ENCODE measurements at regions not wholly inside any gene's neighbourhood (a gene's known extent, or its start where the extent isn't known, plus 50 kb on each side); places are given as distances from the start of the nearest gene placed in this dataset.

DNA sequence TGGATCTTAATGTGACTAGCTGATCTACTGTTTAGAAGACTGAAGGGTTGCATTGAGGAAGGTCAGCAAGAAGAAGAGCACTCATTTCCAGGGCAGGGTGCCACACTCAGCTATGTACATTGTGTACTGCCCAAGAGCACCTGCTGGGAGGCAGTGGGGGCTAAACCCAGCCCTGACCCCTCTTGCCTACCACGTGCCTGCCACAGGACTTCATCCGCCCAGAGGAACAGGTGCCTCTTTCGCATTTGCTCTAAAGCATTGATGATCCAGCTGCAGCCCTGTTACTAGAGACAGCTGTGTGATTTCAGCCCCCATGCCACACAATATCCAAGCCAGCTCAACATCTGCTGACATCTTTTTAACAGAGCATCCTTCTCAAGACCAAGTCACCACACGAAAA, 341.8 kb downstream of the LMX1A start:
- H3K4me1 ChIP-seq (ENCODE audit: insufficient read depth, low read length), result no peaks in the 10 kb centered on the region
- WGBS, result 87% methylated on average over 4 of the region's 4 CpGs

DNA sequence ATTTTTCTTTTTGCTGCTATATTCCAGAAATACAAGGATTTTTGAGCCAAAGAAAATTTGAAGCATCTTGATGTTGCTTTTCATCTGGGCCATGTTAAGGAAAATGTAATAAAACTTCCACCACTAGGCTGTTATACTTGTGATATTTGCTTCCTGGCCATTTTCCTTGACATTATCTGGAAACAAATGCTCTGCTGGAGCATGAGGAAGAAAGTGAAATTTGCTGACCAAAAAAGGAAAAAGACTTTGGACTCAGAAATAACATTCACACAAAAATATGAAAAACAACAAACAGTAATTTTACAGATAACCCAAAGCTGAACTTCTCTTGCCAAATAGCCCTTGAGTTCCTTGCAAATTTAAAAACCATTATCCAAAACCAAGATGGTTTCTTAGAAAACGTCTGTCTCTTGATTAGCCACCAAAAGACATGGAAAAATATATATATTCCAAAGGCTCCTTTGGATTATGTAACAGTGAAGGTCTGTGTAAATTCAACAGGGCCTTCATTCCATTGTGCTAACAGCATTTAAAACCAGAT, 344.5 kb downstream of the LMX1A start:
- no peaks in the 10 kb centered on the region for H3K27me3 ChIP-seq (ENCODE audit: insufficient read depth, low read length)
- H3K27ac ChIP-seq (ENCODE audit: low read depth, low read length), result no peak overlapping the region
- no peak overlapping the region for H3K4me3 ChIP-seq (ENCODE audit: low read length)
- no peaks in the 10 kb centered on the region for H3K9me3 ChIP-seq (ENCODE audit: insufficient read depth, low read depth, low read length)
- WGBS, result 89% methylated on average over 1 of the region's 1 CpG
- H3K36me3 ChIP-seq (ENCODE audit: insufficient read depth, low read length), result no peaks in the 10 kb centered on the region
- H3K9ac ChIP-seq (ENCODE audit: low read depth, low read length), result no peak overlapping the region
- no peaks in the 10 kb centered on the region for H3K4me1 ChIP-seq (ENCODE audit: insufficient read depth, low read length)

More for the DNA sequence above, 341.8 kb downstream of the LMX1A start:
- H3K27ac ChIP-seq (ENCODE audit: low read depth, low read length), result no peak overlapping the region
- no peaks in the 10 kb centered on the region for H3K27me3 ChIP-seq (ENCODE audit: insufficient read depth, low read length)
- no peaks in the 10 kb centered on the region for H3K36me3 ChIP-seq (ENCODE audit: insufficient read depth, low read length)
- H3K9ac ChIP-seq (ENCODE audit: low read depth, low read length), result no peak overlapping the region
- H3K4me3 ChIP-seq (ENCODE audit: low read length), result no peak overlapping the region
- no peaks in the 10 kb centered on the region for H3K9me3 ChIP-seq (ENCODE audit: insufficient read depth, low read depth, low read length)

DNA sequence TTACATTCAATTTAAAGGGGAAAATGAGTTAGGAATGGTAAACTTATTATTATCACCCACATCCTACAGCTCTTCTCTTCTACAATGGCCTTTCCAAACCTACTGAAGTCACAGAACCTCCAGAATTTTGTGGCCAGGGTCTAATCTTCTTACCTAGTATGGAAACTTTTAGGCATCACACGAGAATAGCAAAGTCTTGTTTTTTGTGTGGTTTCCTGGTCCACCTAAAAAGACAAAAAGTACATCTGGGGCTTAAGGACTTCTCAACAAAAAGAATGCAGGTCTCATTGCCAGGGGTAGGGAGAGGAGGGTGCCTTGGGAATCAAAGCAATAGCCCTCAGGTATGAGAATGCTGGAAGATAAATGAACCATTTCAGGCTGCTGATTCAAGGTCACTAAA, 345.3 kb downstream of the LMX1A start:
- Histone ChIP-seq H3K27ac (ENCODE audit: low read depth, low read length) (no peak overlapping the region), H3K9ac (ENCODE audit: low read depth, low read length) (no peak overlapping the region), H3K36me3 (ENCODE audit: insufficient read depth, low read length) (no peaks in the 10 kb centered on the region), H3K9me3 (ENCODE audit: insufficient read depth, low read depth, low read length) (no peaks in the 10 kb centered on the region), H3K4me3 (ENCODE audit: low read length) (no peak overlapping the region), H3K4me1 (ENCODE audit: insufficient read depth, low read length) (no peaks in the 10 kb centered on the region), H3K27me3 (ENCODE audit: insufficient read depth, low read length) (no peaks in the 10 kb centered on the region)
- 92% methylated on average over 1 of the region's 1 CpG for WGBS

DNA sequence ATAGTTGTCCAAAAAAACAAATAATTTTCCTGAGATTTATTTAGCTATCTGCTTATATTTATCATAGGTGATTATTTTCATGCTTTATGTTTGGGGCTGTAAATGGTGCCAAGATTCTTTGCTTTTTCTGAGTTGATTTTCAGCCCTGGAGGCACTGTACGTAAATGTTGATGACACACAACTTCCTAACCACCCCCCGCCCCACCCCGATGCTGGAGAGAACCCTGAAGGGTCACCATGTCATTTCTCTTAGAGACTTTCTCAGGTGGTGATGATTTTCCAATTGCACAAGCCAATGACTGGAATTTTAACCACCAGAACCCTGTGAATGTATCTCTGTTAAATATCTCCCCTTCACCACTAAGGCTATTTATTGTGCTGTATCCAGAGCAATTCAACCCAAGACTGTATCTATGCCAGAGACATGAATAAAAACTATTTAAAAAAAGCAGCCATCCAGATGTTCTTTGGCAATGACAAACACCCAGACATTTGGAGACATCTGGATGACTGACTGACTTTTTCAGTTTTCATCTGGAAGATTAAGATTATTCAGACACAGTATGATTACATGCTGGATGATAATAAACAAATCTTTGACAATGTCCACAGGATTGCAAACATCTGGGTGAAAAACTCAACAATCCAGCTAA, 346.0 kb downstream of the LMX1A start:
- Histone ChIP-seq H3K27me3 (ENCODE audit: insufficient read depth, low read length) (no peaks in the 10 kb centered on the region), H3K4me3 (ENCODE audit: low read length) (no peak overlapping the region), H3K9me3 (ENCODE audit: insufficient read depth, low read depth, low read length) (no peaks in the 10 kb centered on the region), H3K36me3 (ENCODE audit: insufficient read depth, low read length) (no peaks in the 10 kb centered on the region), H3K4me1 (ENCODE audit: insufficient read depth, low read length) (no peaks in the 10 kb centered on the region), H3K27ac (ENCODE audit: low read depth, low read length) (no peak overlapping the region), H3K9ac (ENCODE audit: low read depth, low read length) (no peak overlapping the region)
- 56% methylated on average over 3 of the region's 3 CpGs for WGBS

DNA sequence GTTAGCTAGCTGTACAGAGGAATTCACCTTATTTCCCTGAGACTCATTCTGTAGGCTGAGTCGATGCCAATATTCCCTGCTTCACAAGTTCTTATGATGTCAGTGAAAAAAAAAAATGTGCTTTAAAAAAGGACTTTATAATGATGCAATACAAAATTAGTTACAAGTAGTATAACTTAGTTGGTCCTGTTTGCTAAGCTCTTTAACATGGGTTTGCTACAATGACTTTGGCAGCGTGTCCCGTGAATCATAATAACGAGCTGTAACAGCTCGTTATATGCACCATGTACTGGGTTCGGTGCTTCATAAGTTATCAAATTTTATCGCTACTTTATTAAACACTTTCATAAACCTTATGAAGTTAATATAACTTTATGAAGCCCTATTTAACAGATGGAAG, 349.7 kb downstream of the LMX1A start:
- no peak overlapping the region for H3K9ac ChIP-seq (ENCODE audit: low read depth, low read length)
- no peak overlapping the region for H3K27ac ChIP-seq (ENCODE audit: low read depth, low read length)
- no peaks in the 10 kb centered on the region for H3K27me3 ChIP-seq (ENCODE audit: insufficient read depth, low read length)
- H3K4me3 ChIP-seq (ENCODE audit: low read length), result no peak overlapping the region
- H3K9me3 ChIP-seq (ENCODE audit: insufficient read depth, low read depth, low read length), result no peaks in the 10 kb centered on the region
- 94% methylated on average over 7 of the region's 7 CpGs for WGBS
- no peaks in the 10 kb centered on the region for H3K36me3 ChIP-seq (ENCODE audit: insufficient read depth, low read length)
- no peaks in the 10 kb centered on the region for H3K4me1 ChIP-seq (ENCODE audit: insufficient read depth, low read length)

DNA sequence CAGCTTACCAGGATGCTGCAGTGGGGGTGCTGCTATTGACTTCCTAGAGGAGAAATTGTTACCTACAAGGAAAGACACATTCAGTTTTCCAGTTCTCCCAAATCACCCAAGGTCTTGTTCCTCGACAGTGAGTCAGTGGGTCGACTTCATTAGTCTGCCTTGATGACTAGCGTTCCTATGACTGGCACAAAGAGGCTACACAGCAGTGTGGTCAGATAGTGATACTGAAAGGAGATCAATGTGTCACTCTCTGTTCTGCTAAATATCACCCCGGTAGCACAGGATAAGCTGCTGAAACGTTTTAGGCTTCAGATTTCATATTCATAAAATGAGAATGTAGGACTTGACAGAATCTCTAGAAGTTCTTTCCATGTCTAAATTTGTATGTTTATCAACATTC, 357.4 kb downstream of the LMX1A start:
- H3K27me3 ChIP-seq (ENCODE audit: insufficient read depth, low read length), result peaks cover 6% of the 10 kb centered on the region
- H3K9me3 ChIP-seq (ENCODE audit: insufficient read depth, low read depth, low read length), result no peaks in the 10 kb centered on the region
- H3K9ac ChIP-seq (ENCODE audit: low read depth, low read length), result no peak overlapping the region
- H3K4me3 ChIP-seq (ENCODE audit: low read length), result no peak overlapping the region
- WGBS, result 81% methylated on average over 5 of the region's 5 CpGs
- no peak overlapping the region for H3K27ac ChIP-seq (ENCODE audit: low read depth, low read length)
- H3K4me1 ChIP-seq (ENCODE audit: insufficient read depth, low read length), result no peaks in the 10 kb centered on the region
- H3K36me3 ChIP-seq (ENCODE audit: insufficient read depth, low read length), result no peaks in the 10 kb centered on the region

DNA sequence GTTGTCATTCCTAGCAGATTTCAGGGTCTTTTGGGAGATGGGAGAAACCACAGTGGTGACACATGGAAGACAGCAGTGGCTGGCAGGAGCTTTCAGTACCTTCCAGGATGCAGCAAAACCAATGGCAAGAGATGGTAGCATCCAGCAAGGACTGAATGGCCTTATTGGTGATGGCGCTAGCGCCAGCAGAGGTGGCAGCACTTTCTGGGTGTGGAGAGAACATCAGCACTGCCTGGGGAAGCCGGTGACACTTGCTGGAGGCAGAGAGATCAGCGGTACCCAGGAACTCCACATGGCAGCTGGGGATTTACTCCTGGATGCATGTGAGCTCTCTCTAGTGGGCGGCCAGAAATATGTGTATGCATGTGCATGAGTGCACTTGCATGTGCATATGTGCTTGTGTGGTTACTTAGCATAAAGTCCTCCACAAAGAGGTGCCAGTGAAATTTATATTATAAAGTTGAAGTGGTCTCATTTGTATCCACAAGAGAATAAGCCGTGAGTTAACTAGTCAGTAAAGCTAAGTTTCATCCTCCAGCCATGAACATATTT, 364.7 kb downstream of the LMX1A start:
- no peak overlapping the region for H3K4me3 ChIP-seq (ENCODE audit: low read length)
- H3K27ac ChIP-seq (ENCODE audit: low read depth, low read length), result no peak overlapping the region
- H3K9ac ChIP-seq (ENCODE audit: low read depth, low read length), result no peak overlapping the region
- 93% methylated on average over 6 of the region's 6 CpGs for WGBS
- H3K27me3 ChIP-seq (ENCODE audit: insufficient read depth, low read length), result peaks cover 14% of the 10 kb centered on the region
- no peaks in the 10 kb centered on the region for H3K9me3 ChIP-seq (ENCODE audit: insufficient read depth, low read depth, low read length)
- no peaks in the 10 kb centered on the region for H3K4me1 ChIP-seq (ENCODE audit: insufficient read depth, low read length)
- no peaks in the 10 kb centered on the region for H3K36me3 ChIP-seq (ENCODE audit: insufficient read depth, low read length)

DNA sequence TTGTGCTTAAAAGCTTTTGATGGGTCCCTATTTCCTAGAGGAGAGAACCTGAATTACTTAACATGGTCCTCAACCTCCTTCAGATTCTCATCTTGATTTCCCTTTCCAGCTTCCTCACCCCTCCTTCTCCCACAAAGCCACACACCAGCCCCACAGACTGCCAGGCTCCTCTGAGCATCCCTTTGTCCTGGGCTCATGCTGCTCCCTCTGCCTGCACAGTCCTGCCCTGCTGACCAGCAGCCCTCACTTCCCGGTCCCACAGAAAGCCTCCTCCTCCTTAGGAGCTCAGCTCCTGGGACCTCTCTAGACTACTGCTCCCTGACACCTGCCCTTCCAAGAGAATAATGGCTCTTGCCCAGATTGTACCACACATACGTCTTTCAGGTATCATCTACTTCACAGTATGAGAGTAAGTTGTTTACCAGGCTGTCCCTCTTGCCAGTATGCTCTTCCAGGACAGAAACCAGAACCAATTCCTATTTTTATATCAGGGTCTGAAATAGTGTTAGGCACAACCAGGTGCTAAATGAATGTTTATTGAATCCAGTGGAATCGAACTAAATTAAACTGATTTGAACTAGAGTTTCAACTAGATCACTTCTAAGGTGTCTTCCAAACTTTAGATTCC, 373.4 kb downstream of the LMX1A start:
- Histone ChIP-seq H3K4me1 (ENCODE audit: insufficient read depth, low read length) (no peaks in the 10 kb centered on the region), H3K9ac (ENCODE audit: low read depth, low read length) (no peak overlapping the region), H3K9me3 (ENCODE audit: insufficient read depth, low read depth, low read length) (no peaks in the 10 kb centered on the region), H3K4me3 (ENCODE audit: low read length) (no peak overlapping the region), H3K36me3 (ENCODE audit: insufficient read depth, low read length) (no peaks in the 10 kb centered on the region), H3K27ac (ENCODE audit: low read depth, low read length) (no peak overlapping the region), H3K27me3 (ENCODE audit: insufficient read depth, low read length) (peaks cover 67% of the 10 kb centered on the region)
- 64% methylated on average over 3 of the region's 3 CpGs for WGBS

DNA sequence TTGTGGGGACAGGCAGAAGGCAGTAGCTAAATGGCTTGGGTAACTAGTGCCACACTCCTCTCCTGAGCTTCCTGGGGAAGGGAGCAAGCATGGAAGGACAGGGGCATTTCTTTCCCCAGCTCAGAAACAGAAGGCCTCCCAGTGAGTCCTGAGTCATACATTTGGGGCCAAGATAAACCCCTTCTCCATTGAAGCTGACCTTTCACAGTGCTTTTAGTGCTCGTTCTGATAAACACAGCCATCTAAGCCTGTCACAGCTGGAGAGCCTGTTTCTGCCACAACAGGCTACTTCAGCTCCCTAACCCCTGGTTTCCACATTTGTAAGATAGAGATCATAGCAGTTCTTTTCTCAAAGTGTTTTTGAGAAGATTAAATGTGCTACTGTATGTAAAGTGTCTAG, 374.0 kb downstream of the LMX1A start:
- H3K9me3 ChIP-seq (ENCODE audit: insufficient read depth, low read depth, low read length), result no peaks in the 10 kb centered on the region
- H3K4me1 ChIP-seq (ENCODE audit: insufficient read depth, low read length), result no peaks in the 10 kb centered on the region
- WGBS, result 30% methylated on average over 1 of the region's 1 CpG
- H3K36me3 ChIP-seq (ENCODE audit: insufficient read depth, low read length), result no peaks in the 10 kb centered on the region
- peaks cover 67% of the 10 kb centered on the region for H3K27me3 ChIP-seq (ENCODE audit: insufficient read depth, low read length)
- H3K9ac ChIP-seq (ENCODE audit: low read depth, low read length), result no peak overlapping the region
- no peak overlapping the region for H3K4me3 ChIP-seq (ENCODE audit: low read length)
- H3K27ac ChIP-seq (ENCODE audit: low read depth, low read length), result no peak overlapping the region

DNA sequence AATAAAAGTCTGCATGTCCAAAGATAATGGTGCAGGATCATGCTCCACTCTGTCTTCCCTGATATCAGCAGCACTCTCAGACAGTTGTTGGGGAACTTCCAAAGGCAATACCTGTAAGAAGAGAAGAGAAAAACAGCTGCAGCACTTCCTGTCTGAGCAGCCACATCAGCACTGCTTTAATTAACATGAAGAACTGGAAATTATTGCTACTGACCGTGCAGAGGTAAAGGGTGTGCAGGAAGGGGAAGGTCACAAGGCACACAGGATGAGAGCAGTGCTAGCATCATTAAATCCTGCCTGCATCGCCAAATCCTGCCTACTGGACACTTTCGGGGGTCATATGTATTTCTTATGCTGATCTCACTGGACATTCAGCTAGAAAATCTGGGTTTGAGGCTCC, 379.0 kb downstream of the LMX1A start:
- Histone ChIP-seq H3K9ac (ENCODE audit: low read depth, low read length) (no peak overlapping the region), H3K4me1 (ENCODE audit: insufficient read depth, low read length) (no peaks in the 10 kb centered on the region), H3K36me3 (ENCODE audit: insufficient read depth, low read length) (no peaks in the 10 kb centered on the region), H3K9me3 (ENCODE audit: insufficient read depth, low read depth, low read length) (no peaks in the 10 kb centered on the region), H3K27me3 (ENCODE audit: insufficient read depth, low read length) (peaks cover 30% of the 10 kb centered on the region; the same call in 1 of the 2 replicates), H3K27ac (ENCODE audit: low read depth, low read length) (no peak overlapping the region), H3K4me3 (ENCODE audit: low read length) (no peak overlapping the region)
- 93% methylated on average over 3 of the region's 3 CpGs for WGBS

DNA sequence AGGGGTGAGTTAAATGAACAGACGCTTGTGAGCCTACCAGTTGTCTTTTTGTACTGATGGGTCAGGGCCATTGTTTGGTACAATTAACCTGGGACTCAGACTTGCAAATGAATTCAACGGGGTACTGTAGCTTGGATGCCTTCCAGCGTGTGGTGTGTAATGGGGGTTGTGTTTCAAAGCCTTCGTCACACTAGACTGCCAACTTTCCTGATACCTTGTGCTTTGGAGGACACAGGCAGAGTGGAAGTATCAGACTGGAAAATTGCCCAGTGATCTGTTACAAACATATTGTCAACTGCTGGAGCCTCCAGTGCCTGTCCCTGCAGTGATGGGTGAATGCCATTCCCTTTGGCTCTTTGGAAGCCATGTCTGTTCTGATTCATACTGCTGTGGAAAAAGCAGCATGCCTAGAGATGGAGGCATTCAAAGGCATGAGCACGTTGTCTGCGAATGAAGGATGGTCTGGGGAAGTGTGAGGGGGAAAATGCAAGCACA, 384.5 kb downstream of the LMX1A start:
- Histone ChIP-seq H3K4me3 (ENCODE audit: low read length) (no peak overlapping the region), H3K27me3 (ENCODE audit: insufficient read depth, low read length) (no peaks in the 10 kb centered on the region), H3K4me1 (ENCODE audit: insufficient read depth, low read length) (0 out of 2 replicates have a peak, but pooled peaks cover 6% of the 10 kb centered on the region), H3K9me3 (ENCODE audit: insufficient read depth, low read depth, low read length) (no peaks in the 10 kb centered on the region), H3K9ac (ENCODE audit: low read depth, low read length) (no peak overlapping the region), H3K36me3 (ENCODE audit: insufficient read depth, low read length) (no peaks in the 10 kb centered on the region), H3K27ac (ENCODE audit: low read depth, low read length) (no peak overlapping the region)
- WGBS, result 79% methylated on average over 6 of the region's 6 CpGs
